ENCODE measurements at regions not wholly inside any gene's neighbourhood (a gene's known extent, or its start where the extent isn't known, plus 50 kb on each side); places are given as distances from the start of the nearest gene placed in this dataset.

DNA sequence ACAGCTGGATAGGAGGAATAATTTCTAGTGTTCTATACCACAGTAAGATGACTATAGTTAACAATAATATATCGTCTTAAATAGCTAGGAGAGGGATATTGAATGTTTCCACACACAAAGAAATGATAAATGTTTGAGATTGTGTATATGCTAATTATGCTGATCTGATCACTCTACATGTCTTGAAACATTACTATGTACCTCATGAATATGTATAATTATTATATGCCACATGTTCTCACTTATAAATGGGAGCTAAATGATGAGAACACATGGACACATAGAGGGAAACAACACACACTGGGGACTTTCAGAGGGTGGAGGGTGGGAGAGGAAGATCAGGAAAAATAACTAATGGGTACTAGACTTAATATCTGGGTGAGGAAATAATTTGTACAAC, 53.2 kb upstream of the MAGEA4 start:
- TF ChIP-seq CTCF (conservative IDR thresholded peaks at IDR 0.05; ENCODE audit: low read depth in 2 of 2): no peak
- TF ChIP-seq EZH2 (IDR thresholded peaks at IDR 0.05; ENCODE audit: low read depth, unreplicated experiment): no peak
- TF ChIP-seq REST (IDR thresholded peaks at IDR 0.05; ENCODE audit: unreplicated experiment): no peak
- no peak for TF ChIP-seq ZNF331 (CRISPR knock-in tag; IDR thresholded peaks at IDR 0.05; ENCODE audit: low read depth)
- no peak for TF ChIP-seq JUNB (IDR thresholded peaks at IDR 0.05; ENCODE audit: unreplicated experiment)

Data from GM23338 (cell line).